ENCODE measurements at regions not wholly inside any gene's neighbourhood (a gene's known extent, or its start where the extent isn't known, plus 50 kb on each side); places are given as distances from the start of the nearest gene placed in this dataset.

DNA sequence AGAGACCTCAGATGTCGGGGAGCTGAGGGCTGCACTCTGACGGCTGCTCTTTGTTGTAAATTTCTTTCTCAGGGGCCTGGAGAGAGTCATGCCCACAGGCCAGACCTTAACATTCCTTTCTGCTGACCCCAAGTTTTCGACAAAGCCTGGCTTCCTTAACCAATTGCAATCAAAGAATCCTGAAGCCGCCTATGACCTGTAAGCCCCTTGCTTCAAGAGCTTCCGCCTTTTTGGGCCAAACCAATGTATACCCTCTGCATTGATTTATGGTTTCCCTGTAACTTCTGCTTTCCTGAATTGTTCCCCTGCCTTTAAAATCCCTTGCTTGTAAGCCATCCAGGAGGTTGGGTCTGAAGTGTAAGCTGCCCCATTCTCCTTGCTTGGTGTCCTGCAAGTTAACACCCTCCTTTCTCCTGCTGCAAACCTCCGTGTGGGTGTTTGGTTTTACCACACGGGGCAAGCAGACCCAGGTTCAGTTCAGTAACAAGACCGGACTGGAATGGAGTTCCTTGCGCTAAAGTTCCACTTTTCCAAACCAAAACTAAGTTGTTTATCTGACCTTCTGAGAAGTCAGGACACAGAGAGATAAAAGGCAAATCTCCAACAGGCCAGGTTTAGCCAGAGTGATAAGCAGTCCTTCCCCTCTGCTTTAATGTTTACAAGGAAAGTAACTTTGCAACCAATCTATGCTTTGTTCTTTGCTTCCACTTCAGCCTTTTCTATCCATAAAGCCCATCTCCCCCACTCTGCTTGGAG, 141.6 kb downstream of the KCNJ12 start:
- DNase-seq: no peak

DNA sequence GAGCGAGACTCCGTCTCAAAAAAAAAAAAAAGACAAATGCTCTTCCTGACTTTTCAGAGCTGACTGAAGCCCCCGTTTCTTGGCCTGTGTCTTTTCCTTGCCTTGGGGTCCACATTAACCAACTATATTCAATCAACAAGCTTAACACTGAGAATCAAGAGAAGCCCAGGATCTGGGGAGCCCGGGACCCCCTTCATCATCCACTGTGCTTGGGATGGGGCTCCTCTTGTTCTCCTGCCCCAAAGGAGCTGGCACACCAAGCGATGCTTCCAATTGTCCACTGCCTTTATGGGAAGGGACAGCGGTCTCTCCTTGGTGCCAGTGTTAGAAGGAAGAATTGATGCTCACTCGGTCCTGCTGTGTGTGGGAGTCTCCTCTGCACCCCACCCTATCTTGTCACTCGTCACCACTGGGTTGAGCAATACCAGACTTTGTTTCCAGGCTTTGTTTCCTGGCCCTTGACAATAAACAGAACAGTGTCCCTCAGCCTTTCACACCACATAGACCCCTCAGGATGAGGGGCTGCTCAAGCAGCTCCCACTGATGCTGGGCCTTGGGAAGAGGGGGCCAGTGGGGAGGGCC, 146.7 kb downstream of the KCNJ12 start:
- no peak for DNase-seq

DNA sequence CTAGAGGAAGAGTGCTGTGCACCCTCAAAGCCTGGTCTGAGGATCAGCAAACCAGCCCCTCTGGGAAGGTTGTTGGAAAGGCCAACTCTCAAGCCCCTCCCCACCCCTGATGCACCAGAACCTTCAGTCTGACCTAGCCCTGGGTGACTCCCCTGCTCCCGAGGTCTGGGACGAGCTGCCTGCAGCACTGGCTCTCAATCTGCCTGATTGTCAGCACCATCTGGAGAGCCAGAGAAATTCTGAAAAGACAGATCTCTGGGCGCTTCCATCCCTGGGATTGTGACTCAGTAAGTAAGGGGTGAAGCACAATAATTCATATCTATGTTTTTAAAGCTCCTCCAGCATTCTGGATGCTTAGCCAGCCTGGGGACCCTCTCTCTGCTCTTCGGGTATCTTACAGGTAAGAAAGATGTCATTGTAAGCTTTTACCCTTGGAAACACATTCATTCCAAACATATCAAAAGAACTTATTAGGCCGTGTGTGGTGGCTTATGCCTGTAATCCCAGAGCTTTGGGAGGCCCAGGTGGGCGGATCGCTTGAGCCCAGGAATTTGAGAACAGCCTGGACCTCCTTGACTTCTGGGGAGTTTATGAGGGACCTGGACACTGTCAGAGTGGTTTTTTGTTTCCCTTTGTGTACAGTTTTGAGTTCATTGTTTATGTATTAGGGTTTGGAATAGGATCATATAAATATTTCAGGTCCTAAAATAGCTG, 147.5 kb downstream of the KCNJ12 start:
- no peak for DNase-seq

DNA sequence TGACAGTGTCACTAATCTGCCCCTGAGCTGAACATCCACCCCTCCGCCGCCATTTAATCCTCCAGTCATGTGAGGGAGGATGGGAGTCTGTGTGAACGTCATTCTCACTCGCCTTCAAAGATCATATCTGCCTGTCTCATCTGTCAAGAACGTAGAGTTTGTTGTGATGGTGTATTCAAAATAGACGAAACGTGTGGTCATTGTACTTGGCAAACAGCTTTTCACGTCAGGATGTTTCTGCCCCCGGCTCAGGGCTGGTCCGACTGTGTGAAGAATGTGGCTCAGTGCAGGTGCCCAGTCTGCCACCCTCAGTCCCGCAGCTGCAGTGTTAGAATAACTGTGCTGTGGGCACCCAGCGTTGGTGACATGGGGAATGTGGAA, 148.0 kb downstream of the KCNJ12 start:
- no peak for DNase-seq

DNA sequence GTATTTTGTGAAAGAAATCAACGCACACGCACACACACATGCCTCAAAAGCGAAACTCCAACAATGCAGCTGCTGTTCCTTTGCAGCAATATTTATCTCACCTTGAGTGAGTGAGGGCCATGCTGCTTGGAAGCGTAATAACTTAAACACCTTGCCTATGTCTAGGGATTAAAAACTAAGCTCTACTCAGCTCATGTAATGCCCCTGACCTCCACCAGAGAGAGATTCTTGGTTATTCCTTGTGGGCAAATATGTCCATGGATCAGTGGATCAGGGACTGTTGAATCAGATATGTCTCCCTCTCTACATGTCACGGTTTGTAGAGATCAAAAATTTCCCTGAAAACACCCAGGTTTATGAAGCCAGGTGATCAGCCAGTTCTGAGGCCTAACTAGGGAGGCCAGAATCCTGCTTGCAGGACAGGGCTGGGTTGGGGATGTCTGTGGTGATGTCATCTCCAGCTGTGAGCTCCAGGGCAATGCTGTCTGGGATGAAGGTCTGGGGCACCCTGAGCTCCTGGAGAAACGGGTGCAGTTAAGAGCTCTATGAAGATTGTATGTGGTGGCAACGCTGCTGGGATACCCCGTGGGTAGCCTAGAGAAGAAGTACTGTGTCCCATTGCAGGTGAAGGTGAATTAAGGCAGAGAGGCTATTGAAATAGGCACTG, 149.4 kb downstream of the KCNJ12 start:
- no peak for DNase-seq

DNA sequence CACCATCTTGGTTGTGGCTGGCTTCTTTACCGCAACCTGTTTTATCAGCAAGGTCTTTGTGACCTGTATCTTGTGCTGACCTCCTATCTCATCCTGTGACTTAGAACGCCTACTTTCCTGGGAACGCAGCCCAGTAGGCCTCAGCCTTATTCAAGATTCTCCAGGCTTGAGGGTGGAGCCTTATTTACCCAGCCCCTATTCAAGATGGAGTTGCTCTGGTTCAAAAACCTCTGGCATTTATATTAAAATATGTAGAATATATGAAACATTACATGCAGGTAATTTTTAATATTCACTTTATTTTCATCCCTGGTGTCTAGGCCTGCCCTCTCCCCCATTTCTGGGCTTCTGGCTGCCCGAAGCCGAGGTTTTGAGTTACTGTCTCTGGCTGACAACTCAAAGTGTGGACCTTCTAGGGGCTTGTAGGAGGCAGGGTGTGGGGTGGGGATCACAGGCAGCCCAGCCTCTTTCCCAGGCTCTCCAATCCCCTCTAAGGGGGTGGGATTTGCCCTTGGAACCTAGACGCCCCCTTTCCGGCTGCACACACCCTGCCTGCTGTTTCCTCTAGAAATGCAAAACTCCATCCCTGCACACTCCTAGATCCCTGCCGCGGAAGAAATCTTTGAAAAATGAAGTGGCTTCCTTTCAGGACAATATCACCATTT, 152.0 kb downstream of the KCNJ12 start:
- DNase-seq: no peak

DNA sequence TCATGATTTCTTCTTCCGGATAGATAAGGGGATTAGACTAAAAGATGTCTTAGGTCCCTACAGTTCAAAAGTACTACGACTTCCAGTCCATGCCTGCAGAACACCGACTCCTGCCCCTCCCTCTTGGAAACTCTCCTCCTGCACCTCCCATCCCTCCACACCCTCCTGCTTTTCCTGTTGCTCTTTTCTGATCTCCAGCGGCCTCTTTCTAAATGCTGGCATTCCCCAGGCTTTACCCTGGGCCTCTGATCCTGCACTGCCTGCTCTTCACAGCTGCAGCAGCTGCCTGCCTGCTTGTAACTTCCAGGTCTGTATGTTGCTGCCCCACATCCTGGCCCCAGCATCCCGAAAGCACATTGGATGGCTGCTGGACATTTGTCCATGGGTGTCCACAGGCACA, 154.2 kb downstream of the KCNJ12 start:
- DNase-seq: no peak

GRCh38 chr17:21530841-21531240, 154.7 kb downstream of the KCNJ12 start:
- no peak for DNase-seq

GRCh38 chr17:21532763-21533385, 156.7 kb downstream of the KCNJ12 start:
- DNase-seq: peak; percentile 39

DNA sequence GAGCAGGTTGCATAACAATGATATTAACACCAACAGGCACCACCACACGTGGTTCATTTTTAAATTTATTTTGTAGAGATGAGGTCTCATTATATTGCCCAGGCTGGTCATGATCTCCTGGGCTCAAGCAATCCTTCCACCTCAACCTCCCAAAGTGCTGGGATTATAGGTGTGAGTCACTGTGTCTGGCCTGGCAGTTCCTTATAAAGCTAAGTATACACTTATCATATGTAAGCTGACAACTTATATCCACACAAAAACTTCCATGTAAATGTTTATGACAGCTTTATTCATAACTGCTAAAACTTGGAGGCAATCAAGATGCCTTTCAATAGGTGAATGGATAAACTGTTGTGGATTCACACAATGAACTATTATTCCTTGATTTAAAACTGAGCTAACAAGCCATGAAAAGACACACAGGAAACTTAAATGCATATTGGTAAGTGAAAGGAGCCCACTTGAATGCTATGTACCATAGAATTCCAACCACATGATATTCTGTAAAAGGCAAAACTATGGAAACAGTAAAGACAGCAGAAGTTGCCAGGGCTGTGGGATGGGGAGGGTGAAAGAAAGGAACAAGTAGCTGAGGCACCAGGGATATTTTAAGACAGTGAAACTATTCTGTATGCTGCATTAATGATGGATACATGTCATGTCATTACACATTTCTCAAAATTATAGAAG, 156.5 kb upstream of the KCNJ18 start:
- no peak for DNase-seq

GRCh38 chr17:21537302-21537701, 155.0 kb upstream of the KCNJ18 start:
- no peak for DNase-seq

GRCh38 chr17:21538615-21539014, 153.7 kb upstream of the KCNJ18 start:
- DNase-seq: peak; percentile 14

GRCh38 chr17:21539146-21539545, 153.2 kb upstream of the KCNJ18 start:
- DNase-seq: no peak

GRCh38 chr17:21540502-21540901, 151.8 kb upstream of the KCNJ18 start:
- no peak for DNase-seq

DNA sequence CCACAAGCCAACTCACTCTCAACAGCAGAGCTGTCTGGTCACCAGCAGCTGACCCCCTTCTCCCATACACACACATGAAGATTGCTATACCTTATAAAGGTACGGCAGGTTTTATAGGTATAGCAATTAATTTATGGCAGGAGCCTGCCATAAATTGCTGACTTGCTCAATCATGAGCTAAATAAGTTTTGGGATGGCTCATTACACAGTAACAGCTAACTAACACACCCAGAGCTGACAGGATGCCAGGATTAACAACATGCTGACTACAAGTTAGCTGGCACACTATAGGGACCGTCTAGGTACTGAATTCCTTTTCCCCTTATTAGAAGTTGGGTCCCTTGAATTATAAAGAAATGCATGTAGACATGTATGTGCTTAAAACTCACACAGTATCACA, 150.3 kb upstream of the KCNJ18 start:
- DNase-seq: no peak

- DNase-seq: no peak
These were observed 149.3 kb upstream of the KCNJ18 start for GRCh38 chr17:21542991-21543390.

- no peak for DNase-seq
These were observed 147.3 kb upstream of the KCNJ18 start for GRCh38 chr17:21545064-21545463.

GRCh38 chr17:21548236-21548635, 144.1 kb upstream of the KCNJ18 start:
- DNase-seq: no peak

DNA sequence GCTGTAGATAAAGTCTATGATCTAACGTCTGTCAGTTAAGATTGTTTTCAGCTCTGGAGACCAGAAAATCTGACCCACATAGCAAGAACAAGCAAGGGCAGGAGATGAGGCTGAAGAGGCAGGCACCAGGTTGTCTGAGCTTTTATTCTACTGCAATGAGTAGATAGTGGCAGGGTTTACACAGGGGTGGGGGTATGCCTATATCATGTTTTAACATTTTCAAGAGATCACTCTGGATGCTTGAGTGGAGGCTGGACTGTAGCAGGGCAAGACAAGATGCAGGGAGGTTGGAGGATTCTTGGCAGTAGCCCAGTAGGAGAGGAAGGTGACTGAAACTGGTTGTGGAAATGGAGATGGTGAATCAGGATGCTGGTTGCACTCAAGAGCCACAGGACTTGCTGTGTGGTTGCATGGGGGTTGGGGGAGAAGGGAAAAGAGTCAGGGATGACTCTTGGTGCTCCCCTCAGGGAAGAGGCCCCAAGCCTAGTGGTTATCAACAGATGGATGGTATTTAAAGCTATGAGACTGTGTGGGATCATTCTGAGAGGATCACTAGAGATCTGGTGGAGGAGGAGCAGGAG, 143.1 kb upstream of the KCNJ18 start:
- DNase-seq: peak; percentile 65

DNA sequence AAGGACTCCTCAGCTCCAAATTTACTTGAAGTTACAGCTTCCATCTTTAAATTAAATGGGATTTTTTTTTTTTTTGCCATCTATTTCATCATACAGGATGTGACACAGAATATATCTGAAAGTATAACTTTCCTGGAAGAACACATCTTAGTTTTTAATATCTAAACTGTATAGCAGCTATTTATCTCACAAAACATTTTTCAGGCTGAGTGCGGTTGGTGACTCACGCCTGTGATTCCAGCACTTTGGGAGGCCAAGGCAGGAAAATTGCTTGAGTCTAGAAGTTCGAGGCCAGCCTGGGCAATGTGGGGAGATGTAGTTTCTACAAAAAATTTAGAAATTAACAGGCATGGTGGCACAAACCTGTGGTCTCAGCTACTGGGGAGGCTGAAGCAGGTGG, 142.3 kb upstream of the KCNJ18 start:
- DNase-seq: peak; percentile 61

DNA sequence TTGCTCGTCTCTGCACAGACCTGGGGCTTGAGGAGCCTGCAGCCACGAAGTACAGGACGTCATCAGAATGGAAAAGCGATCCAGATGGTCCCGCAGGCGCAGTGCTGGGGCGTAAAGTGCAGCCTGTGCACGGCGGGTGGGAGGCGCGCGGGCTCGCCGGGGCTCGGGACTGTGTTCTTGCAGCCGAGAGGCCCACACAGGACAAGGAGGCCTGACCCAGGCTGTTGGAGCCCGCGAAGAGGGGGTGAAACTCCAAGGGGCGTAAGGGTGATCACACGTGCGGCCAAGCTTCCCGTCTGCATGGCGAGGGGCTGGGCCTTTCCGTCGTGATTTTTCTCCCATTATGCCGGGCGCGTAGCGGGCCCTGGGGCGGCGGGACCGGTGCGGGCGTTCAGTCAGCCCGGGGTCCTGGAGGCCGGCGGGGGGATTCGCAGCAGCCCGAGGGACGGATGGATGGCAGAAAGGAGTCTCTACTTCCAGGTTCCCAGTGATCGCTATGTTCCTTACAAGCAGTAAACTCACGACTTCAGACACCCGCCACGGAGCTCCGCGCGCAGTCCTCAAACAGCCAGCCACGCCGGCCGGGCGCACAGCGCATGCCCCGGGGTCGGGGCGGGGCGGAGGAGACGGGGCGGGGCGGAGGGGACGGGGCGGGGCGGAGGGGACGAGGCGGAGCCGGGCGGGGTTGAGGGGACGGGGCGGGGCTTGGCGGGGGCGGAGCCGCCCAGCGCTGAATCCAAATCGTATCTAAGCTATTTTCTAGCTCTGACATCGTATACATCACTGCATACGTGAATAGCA, 141.0 kb upstream of the KCNJ18 start:
- peak; percentile 82 for DNase-seq

Data from stimulated activated CD4-positive, alpha-beta T cell treated with anti-CD3 and anti-CD28 coated beads, Interleukin-15, amount 100 ng/mL, for 24 hours (primary cell).